Activated CD4-positive, alpha-beta T cell treated with anti-CD3 and anti-CD28 coated beads for 1 hour (primary cell): ENCODE measurements at regions not wholly inside any gene's neighbourhood (a gene's known extent, or its start where the extent isn't known, plus 50 kb on each side); places are given as distances from the start of the nearest gene placed in this dataset.
"Not testable (repeated sequence)": the region's sequence is repeated elsewhere in the genome, so short reads cannot be mapped to it uniquely, and the experiment has no call there.

Source experiments
- DNase-seq: peaks from one replicate; pipeline ENCODE4 v3.0.0-alpha.2; 2020

GRCh38 chr5:56685503-56686217 lies 129.7 kb upstream of the MAP3K1 start:
- no peak for DNase-seq

- DNase-seq, result no peak
Observed at GRCh38 chr5:56684159-56684558, 131.2 kb upstream of the MAP3K1 start.

- DNase-seq, result no peak
Observed at GRCh38 chr5:56683733-56684132, 131.6 kb upstream of the MAP3K1 start.

GRCh38 chr5:56683281-56683680 lies 132.1 kb upstream of the MAP3K1 start:
- DNase-seq, result no peak

GRCh38 chr5:56681346-56681745 lies 134.0 kb upstream of the MAP3K1 start:
- no peak for DNase-seq

GRCh38 chr5:56680731-56681130 lies 134.6 kb upstream of the MAP3K1 start:
- no peak for DNase-seq

GRCh38 chr5:56677690-56678305 lies 137.6 kb upstream of the MAP3K1 start:
- DNase-seq, result no peak

- DNase-seq, result no peak
Observed at GRCh38 chr5:56676091-56676768, 139.1 kb upstream of the MAP3K1 start.

GRCh38 chr5:56674441-56674840 lies 140.9 kb upstream of the MAP3K1 start:
- no peak for DNase-seq

- no peak for DNase-seq
Observed at GRCh38 chr5:56673171-56673570, 142.2 kb upstream of the MAP3K1 start.

- DNase-seq, result no peak
Observed at GRCh38 chr5:56671571-56671970, 143.8 kb upstream of the MAP3K1 start.

- DNase-seq, result no peak
Observed at GRCh38 chr5:56670916-56671315, 144.4 kb upstream of the MAP3K1 start.

- no peak for DNase-seq
Observed at GRCh38 chr5:56669534-56670483, 145.5 kb upstream of the MAP3K1 start.

GRCh38 chr5:56668996-56669395 lies 146.4 kb upstream of the MAP3K1 start:
- DNase-seq, result no peak

GRCh38 chr5:56667692-56668091 lies 147.7 kb upstream of the MAP3K1 start:
- DNase-seq, result no peak

- DNase-seq, result no peak
Observed at GRCh38 chr5:56666901-56667300, 148.4 kb upstream of the MAP3K1 start.

- DNase-seq, result not testable (repeated sequence)
Observed at GRCh38 chr5:56665117-56665516, 150.2 kb upstream of the MAP3K1 start.

- no peak for DNase-seq
Observed at GRCh38 chr5:56664025-56664424, 151.3 kb upstream of the MAP3K1 start.

GRCh38 chr5:56663523-56663922 lies 151.8 kb upstream of the MAP3K1 start:
- no peak for DNase-seq

- no peak for DNase-seq
Observed at GRCh38 chr5:56662893-56663292, 152.5 kb upstream of the MAP3K1 start.

- no peak for DNase-seq
Observed at GRCh38 chr5:56659971-56660370, 155.4 kb upstream of the MAP3K1 start.

GRCh38 chr5:56658972-56659371 lies 156.4 kb upstream of the MAP3K1 start:
- DNase-seq, result no peak
